ENCODE measurements at regions not wholly inside any gene's neighbourhood (a gene's known extent, or its start where the extent isn't known, plus 50 kb on each side); places are given as distances from the start of the nearest gene placed in this dataset.
"Not testable (repeated sequence)": the region's sequence is repeated elsewhere in the genome, so short reads cannot be mapped to it uniquely, and the experiment has no call there.

DNA sequence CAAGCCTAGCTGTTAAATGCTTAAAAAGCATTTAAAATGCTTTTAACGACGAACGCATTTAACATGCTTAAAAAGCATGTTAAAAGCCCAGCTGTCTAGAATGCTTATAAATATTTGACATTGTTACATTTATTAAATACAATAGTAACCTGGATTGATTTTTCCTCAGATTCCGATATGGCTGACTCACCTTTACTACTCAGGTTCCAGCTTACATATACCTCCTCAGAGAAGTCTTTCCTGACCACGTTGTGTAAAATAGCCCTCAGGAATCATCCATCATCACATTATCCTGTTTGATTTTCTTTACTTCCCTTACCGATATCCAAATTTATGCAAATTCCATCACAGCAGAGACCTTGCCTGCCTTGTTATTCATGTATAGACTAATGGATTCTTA is 51.4 kb downstream of the SLC41A2 start:
- DNase-seq (ENCODE audit: low read depth in 2 of 2) = no peak

DNA sequence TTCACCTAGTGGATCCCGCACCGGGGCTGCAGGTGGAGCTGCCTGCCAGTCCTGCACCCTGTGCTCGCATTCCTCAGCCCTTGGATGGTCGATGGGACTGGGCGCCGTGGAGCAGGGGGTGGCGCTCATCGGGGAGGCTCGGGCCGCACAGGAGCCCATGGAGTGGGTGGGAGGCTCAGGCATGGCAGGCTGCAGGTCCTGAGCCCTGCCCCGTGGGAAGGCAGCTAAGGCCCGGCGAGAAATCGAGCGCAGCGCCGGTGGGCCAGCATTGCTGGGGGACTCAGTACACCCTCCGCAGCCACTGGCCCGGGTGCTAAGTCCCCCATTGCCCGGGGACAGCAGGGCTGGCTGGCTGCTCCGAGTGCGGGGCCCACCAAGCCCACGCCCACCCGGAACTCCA is 52.6 kb downstream of the SLC41A2 start:
- DNase-seq (ENCODE audit: low read depth in 2 of 2) = not testable (repeated sequence)

DNA sequence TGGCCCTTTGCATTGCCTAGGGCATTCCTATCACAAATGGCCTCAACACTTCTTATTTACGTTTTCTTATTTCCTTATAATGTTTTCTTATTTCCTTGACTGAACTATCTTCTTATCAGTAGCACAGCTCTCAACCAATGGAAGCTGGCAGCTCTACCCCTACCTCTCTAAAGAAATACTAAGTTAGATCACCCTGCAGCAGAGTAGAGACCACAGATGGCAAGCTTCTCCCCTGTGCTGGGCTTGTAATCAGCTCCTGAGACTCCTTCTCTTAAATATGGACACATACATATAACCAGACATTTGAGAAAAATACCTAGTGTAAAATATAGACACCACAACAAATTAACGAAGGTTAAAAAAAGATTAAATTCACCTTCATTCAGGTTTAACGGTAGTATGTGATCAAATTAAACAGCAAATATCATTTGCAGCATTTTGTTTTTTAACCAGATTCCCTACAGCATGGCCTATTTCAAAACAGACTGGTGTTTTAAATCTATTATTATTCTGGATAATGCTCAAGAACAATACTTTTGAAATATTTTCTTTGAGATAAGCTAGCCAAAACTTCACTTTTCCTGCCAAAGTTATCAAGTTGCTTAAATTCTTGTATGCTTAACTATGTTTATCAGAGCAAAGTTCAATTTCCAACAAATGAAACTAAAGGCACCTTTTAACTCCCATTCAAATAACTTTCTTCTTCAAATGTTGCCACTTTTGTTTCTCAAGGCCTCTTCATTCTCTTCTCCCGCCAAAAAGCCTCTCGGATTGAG is 54.3 kb downstream of the SLC41A2 start:
- DNase-seq (ENCODE audit: low read depth in 2 of 2) = peak in 1 of 2 donors; percentile 4

DNA sequence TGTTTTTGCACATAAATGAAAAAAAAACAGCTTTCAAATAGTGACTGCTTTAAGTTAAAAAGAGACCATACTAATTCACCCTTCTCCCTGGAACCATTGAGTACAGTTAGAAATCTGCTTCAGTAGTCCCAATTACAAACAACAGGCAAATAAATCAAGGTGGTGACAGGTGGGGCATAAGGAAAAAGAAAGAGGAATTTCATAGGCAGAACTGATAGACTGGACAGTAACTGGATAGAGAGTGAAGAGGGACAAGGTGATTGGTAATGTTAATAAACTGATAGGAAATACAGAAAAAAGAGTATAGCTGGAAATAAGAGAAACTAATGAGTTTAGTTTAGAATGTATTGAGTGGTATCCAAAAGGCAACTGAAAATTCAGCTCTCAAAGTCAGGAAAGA is 56.0 kb downstream of the SLC41A2 start:
- DNase-seq (ENCODE audit: low read depth in 2 of 2) = no peak

DNA sequence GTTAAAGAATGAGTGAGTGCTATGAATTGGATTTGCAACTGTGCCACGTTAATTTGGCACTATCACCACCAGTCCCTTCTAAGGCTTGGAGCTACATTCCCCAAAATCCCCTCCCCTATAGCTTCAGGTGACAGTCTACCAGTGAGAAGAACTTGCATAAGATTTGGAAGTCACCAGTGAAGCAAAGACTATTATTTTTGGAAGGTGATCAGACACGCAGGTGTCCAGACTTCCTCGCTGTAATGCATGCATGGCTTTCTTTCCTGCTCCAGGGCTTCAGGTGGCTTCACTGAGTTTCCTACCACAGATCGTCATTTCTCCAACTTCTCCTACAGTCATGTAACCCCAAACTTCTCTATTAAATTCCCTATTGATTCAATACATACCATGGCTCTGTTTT is 61.4 kb downstream of the SLC41A2 start:
- DNase-seq (ENCODE audit: low read depth in 2 of 2) = no peak

DNA sequence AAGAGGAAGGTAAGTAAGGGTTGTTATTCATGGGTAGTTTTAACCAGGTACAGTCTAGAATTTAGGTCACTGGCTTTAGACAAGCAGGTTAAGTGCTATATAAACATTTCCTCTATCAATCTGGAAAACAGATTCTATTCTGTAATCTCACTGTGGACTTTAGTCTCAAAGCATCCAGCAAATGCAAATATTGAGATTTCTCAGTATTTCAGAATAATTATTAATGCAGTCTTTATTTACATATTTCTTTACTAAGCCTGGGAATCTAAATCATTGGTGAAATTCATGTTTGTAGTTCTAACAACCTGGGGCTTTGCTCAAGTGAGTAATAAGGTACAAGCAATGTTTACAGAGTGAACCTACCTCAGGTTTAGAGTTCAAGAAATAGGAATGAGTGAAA is 61.9 kb downstream of the SLC41A2 start:
- no peak for DNase-seq (ENCODE audit: low read depth in 2 of 2)

DNA sequence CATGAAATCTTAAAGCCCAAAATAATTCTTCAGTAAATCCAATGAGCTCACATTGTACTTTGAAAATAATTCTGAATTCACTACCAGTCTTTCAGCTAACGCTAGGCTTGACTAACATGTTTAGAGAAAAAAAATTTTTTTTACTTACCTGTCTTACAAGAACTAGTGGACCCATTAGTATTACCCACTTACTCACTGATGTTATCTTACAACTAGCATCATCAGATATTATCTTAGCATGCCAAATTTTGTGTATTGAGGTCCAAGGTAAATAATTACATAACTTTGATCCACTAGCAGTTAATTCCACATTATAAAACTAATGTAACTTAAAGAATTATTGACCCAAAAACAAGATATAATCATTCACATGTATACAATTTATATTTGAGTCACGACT is 62.7 kb downstream of the SLC41A2 start:
- DNase-seq (ENCODE audit: low read depth in 2 of 2) = no peak

DNA sequence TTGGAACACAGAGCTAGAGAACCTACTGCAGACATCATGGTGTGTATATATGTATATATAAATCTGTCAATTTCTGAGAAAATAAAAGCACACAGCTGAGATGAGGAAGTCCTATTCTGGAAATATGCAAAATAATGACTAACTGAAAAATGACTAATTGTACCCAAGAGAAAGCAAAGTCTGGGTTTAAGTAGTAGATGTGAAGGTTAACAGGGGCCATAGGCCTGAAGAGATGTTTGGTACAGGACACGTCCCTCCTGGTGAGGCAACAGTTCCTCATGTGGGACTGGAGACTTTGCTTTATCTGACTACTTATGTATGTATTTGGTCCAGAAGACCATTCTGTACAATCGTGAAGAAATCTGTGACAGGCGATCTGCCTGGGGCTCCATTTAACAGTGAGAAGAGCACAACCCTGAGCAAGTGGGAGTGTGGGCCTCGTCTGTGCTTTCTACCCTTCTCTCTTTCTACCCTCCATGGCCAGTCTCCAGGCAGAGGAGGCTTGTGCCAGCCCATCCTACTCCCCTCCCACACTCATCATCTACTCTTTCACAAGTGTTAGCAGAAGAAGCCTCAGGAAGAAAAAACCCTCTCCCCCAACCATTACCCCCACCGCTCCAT is 67.5 kb downstream of the SLC41A2 start:
- peak in 1 of 2 donors; percentile 3 for DNase-seq (ENCODE audit: low read depth in 2 of 2)

DNA sequence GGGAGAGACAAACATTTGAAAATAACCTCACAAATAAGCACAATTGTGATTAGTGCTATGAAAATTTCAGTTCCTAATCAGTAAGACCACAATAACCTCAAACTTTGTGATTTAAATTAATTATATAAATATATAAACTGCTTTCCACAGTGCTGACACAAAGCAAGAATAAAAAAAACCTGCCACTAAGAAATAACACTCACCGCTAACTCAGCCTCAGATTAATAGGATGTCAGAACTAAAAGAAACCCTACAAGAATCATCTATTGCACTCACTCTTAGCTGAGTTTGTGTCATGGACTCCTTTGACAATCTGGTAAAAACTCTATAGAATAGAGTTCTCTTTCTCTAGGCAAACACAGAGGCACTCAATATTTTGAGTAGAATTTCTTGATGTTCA is 68.4 kb downstream of the SLC41A2 start:
- DNase-seq (ENCODE audit: low read depth in 2 of 2) = no peak

DNA sequence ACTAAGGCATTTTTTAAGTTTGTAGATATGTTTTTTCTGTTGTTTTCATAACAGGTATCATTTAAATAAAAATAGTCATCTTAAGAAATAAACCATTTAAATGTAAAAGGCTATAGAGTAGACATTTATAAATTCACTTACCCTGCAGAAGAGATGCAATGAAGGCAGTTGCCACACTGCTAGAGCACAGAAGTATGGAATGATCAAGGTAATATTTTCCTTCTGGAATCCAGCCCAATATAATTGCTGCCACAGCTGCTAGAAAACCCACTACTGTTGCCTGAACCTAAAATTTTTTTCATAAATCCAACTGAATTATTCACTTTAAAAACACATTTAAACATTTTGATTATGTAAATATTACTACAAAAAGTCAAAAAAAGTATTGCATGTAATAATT is 69.2 kb downstream of the SLC41A2 start:
- no peak for DNase-seq (ENCODE audit: low read depth in 2 of 2)

DNA sequence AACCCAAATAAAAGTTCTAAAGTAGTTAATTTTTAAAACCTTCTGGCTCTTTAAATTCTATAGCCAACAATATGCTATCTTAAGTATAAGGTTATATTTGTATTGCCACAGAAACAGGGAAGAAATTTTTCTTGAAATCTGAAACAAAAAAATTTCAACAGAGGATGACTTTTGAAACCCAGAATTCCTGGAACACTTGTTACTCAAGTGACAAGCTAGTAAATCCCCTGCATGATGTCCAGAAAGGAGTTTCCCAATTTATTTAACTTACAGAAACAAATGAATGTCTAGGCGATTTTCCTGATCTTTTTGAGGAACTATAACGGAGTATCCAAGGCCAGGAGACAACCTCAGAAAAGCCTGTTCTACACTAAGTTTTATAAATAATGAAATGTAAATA is 69.6 kb downstream of the SLC41A2 start:
- DNase-seq (ENCODE audit: low read depth in 2 of 2) = no peak

DNA sequence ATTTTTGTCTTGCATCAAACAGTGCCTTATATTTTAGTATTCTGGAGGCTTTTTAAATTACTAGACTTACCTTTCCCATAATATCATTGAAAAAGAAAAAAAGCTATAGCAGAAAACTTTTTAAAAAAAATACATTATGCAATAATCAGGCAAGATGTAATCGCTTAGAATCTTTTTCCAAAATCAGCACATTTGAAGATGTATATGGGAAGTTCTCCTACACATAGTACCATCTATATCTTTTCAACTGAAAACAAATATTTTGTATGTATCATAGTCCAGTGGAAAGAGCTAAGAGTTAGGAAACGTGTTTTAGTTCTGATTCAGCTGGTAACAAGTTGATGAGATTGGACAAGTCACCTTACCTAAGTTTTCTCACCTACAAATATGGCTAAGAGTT is 70.6 kb downstream of the SLC41A2 start:
- DNase-seq (ENCODE audit: low read depth in 2 of 2) = no peak

DNA sequence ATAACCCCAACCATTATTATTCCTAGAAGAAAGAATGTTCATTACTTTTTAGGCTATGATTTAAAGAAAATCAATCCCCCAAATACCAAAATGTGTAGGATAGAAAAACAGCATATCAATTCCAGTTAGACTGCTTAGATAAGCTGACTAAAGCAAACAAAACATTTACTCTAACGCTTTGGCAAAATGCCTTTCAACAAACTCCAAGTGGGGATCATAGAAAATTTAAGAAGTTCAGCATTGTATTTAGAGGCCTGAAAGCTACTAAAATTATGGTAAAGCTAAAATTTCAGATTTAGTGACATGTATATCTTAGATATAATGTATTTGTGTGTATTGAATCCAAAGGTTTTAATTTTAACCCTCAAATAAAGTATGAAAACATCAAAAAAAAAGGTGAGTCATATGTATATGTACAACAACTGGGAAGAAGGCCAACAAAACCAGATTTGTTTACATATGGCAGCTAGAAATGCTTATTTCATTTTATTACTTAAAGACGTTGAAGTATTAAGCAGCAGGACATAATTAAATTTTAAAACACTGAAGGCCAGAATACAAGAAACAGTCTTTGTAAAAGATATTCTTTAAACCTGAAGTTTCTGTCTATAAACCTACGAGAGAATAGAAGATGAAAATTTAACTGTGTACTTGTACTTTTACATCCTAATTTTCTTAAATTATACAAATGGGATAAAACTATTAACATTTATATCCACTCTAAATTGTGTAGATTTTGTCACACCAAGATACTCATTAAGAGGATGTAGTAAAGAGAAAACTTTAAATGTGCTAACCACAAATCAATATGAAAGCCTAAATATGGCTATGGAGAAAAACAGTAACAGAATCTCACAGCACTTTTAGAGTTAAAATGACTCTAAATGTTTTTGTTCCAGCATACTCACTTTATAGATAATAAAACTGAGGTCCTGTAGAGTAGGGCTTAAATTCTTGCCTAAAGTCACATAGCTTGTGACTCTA is 71.4 kb downstream of the SLC41A2 start:
- DNase-seq (ENCODE audit: low read depth in 2 of 2) = peak; percentile 9 to 82

DNA sequence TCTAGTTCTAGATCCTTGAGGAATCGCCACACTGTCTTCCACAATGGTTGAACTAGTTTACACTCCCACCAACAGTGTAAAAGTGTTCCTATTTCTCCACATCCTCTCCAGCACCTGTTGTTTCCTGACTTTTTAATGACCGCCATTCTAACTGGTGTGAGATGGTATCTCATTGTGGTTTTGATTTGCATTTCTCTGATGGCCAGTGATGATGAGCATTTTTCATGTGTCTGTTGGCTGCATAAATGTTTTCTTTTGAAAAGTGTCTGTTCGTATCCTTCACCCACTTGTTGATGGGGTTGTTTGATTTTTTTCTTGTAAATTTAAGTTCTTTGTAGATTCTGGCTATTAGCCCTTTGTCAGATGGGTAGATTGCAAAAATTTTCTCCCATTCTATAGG is 79.2 kb downstream of the SLC41A2 start:
- not testable (repeated sequence) for DNase-seq (ENCODE audit: low read depth in 2 of 2)

DNA sequence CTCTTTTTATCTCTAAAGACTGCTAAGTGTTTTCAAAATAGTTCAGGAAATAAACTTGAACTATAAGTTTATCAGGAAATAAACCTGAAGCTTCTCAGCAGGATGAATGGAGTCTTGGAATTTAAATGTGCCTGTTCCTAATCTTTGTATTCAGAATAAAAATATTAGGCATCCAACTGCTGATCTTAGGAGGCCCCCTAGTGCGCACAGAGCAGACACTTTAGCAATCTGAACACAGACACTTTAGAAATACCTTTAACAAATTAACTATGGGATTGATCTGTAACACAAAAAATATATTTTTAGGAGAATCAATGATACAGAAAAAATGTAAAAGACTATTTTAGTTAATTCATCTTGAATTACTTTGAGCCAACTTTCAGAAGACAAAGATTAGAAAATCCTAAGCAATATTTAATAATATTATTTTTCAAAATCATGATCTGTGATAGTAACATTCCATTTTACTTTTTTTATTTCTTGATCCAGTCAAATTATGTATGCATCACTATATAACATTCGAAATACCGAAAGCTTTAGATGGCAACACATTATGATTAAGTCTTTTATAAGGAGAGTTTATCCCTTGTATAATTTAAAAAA is 80.9 kb downstream of the SLC41A2 start:
- peak; percentile 56 to 72 for DNase-seq (ENCODE audit: low read depth in 2 of 2)

DNA sequence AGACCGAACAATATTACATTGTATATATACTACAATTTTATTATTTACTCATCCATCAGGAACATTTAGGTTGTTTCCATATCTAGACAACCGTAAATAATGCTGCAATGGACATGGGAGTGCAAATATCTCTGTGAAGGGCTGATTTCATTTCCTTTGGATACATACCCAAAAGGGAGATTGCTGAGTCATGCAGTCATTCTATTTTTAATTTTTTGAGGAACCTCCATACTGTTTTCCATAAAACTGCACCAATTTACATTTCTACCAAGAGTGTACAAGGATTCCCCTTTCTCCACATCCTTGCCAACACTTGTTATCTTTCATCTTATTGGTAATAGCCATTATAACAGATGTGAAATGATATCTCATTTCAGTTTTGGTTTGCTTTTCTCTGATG is 84.7 kb downstream of the SLC41A2 start:
- DNase-seq (ENCODE audit: low read depth in 2 of 2) = peak; percentile 9 to 40

DNA sequence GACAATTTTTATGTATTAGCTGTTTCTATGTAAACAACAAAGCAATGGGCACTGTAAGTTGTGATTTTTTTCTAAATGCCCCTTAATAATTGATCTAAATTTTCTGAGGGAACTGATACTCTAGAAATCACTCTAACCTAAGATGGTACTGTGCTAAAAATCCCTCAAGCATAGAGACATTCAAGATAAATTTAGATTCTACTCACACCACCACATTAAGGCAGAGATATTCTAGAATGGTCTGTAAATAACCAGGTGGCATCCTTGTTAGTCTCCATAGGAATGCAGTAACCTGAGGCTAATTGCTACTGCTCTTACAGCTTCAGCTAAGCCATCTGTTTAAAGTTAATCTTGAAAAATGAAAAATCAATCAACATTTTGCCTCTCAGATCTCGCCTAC is 87.3 kb downstream of the SLC41A2 start:
- DNase-seq (ENCODE audit: low read depth in 2 of 2) = no peak

DNA sequence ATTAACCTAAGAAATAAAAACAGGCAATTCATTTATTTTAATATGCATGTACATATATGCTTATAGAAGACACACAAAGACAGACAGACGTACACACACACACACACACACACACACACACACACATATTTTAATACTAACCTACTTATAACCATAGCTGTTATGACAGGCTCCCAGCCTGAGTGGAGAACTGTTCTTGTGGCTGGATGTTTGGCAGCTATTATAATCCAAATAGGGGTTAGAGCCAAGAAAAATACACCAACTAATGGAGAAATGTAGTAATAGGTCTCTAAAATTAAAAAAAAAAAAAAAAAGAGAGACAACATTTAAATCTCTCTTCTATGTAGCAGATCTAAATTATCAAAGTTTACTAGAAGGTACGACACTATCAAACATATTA is 91.8 kb downstream of the SLC41A2 start:
- peak; percentile 50 to 93 for DNase-seq (ENCODE audit: low read depth in 2 of 2)

DNA sequence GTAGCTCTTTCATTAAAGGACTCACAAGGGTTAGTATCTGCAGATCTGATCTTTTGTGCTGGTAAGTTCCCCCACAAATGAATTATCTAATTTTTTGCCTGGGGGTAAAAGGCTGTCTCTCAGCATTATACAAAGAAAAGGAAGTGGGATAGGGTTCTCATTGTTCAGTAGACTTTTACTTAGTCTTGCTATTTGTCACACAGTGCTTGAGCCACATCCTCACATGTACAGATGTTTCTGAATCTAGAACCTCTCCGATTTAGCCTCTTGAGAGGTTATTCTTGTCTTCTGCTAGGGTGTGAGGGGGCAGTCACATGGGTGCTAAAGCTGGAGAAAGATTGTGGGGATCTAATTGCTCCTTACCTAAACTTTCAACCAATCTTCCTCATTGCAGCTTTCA is 93.0 kb downstream of the SLC41A2 start:
- DNase-seq (ENCODE audit: low read depth in 2 of 2) = no peak

DNA sequence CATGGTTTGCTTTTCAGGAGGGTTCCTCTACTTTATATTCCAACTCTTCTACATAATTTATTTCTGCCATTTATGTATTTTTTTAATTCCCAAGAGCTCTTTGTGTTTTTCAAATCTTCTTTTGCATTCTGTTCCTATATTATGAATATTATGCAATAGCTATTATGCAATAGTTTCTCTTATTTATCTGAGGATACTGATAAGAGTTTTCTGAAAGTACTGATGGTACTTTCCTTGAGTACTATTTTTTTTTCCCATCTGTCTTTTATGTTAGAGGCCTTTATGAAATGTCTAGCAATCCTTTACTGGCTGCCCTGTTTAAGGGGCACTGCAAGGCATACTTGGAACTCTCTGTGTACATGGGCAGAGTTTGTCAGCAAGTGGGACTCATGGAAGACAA is 93.4 kb downstream of the SLC41A2 start:
- DNase-seq (ENCODE audit: low read depth in 2 of 2) = no peak

DNA sequence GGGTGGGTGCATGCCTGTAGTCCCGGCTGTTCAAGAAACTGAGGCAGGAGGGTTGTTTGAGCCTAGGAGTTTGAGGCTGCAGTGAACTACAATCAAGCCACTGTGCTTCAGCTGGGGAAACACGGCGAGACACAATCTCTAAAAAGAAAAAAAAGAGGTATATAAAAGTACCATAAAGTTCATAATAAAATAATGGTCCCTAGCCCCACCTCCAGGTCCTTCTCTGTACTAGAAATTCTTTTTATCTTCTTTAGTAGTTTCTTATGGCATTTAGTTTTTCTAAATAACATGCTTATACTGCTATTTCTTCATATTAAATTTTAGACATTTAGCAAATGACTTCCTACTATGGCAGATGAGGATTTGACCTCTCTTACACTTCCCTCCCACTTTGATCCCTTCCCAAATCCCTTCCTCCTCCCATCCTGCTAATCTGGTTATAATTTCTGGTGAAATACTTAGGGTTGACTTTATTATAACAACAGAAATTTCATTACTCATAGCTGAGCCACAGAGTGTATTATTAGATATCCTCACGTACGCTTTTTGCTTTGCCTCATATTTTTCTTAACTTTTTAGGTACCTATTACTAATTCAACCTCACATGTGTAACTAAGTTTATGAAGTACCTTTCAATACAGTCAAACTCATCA is 94.7 kb downstream of the SLC41A2 start:
- DNase-seq (ENCODE audit: low read depth in 2 of 2) = no peak

All from lung microvascular endothelial cell (primary cell).